CD8-positive, alpha-beta memory T cell (primary cell): ENCODE measurements at regions not wholly inside any gene's neighbourhood (a gene's known extent, or its start where the extent isn't known, plus 50 kb on each side); places are given as distances from the start of the nearest gene placed in this dataset.
A peak's percentile ranks its signal among the peaks of the same experiment; 100 is the strongest.

ENCODE experiments used
- CTCF ChIA-PET: fragments of 350-600 bp; sonication (Branson Sonifier 250); formaldehyde crosslinking; loops from one replicate; lab custom pipeline; 2021; ENCODE audit warnings: antibody characterized with exemption; lab: Charles Lee
- POLR2A ChIA-PET: fragments of 350-600 bp; sonication (Branson Sonifier 250); formaldehyde crosslinking; loops from one replicate; lab custom pipeline; 2021; ENCODE audit warnings: antibody characterized with exemption; lab: Charles Lee
- DNase-seq, 5 donors: peaks; one replicate each; pipeline versions ENCODE4 v3.0.0 to v3.0.0-alpha.2; 2020 to 2022; ENCODE audit warnings: mixed read lengths in 1 of 5
- H3K27ac ChIP-seq: one replicate; pipeline ENCODE4 v1.7.0; 2013; ENCODE audit warnings: low read depth, mild to moderate bottlenecking, low read length, moderate library complexity
- H3K27me3 ChIP-seq: 2 replicates; pipeline ENCODE4 v1.7.0; 2013; ENCODE audit warnings: low read length, mild to moderate bottlenecking; ENCODE audit not compliant: insufficient read depth, poor library complexity, severe bottlenecking
- H3K36me3 ChIP-seq: 2 replicates; pipeline ENCODE4 v1.7.0; 2013; ENCODE audit warnings: mild to moderate bottlenecking, low read length, moderate library complexity; ENCODE audit not compliant: insufficient read depth
- H3K4me1 ChIP-seq: 2 replicates; pipeline ENCODE4 v1.7.0; 2013; ENCODE audit warnings: mild to moderate bottlenecking, low read length, moderate library complexity; ENCODE audit not compliant: insufficient read depth
- H3K4me3 ChIP-seq: 2 replicates; pipeline ENCODE4 v1.7.0; 2013; ENCODE audit warnings: mild to moderate bottlenecking, low read length
- H3K9me3 ChIP-seq: 2 replicates; pipeline ENCODE4 v1.7.0; 2013; ENCODE audit warnings: mild to moderate bottlenecking, low read length
- H3K27ac Mint-ChIP-seq, 8 donors: one replicate each; pipeline ENCODE4 v1.8.0; 2020 to 2021; ENCODE audit warnings: mixed read lengths in 8 of 8, mild to moderate bottlenecking in 6 of 8, inconsistent platforms in 3 of 8, moderate library complexity in 3 of 8
- H3K27me3 Mint-ChIP-seq, 2 donors: one replicate each; pipeline ENCODE4 v1.8.0; 2020 to 2021; ENCODE audit warnings: mixed read lengths in 2 of 2, mild to moderate bottlenecking in 1 of 2, moderate library complexity in 1 of 2
- H3K36me3 Mint-ChIP-seq, 3 donors: one replicate each; pipeline ENCODE4 v1.8.0; 2020 to 2021; ENCODE audit warnings: mixed read lengths in 3 of 3, inconsistent platforms in 1 of 3, mild to moderate bottlenecking in 1 of 3
- H3K4me1 Mint-ChIP-seq, 3 donors: one replicate each; pipeline ENCODE4 v1.8.0; 2020 to 2021; ENCODE audit warnings: mixed read lengths in 3 of 3, inconsistent platforms in 1 of 3, mild to moderate bottlenecking in 1 of 3
- H3K4me3 Mint-ChIP-seq, 7 donors: one replicate each; pipeline ENCODE4 v1.8.0; 2020 to 2021; ENCODE audit warnings: mixed read lengths in 7 of 7, mild to moderate bottlenecking in 6 of 7, moderate library complexity in 4 of 7, inconsistent platforms in 2 of 7
- H3K9me3 Mint-ChIP-seq, 5 donors: one replicate each; pipeline ENCODE4 v1.8.0; 2020 to 2022; ENCODE audit warnings: mixed read lengths in 5 of 5, mild to moderate bottlenecking in 3 of 5, moderate library complexity in 2 of 5, inconsistent platforms in 1 of 5

- Mint-ChIP-seq H3K4me3 (no peak overlapping the region), H3K9me3 (no peaks in the 10 kb centered on the region), H3K36me3 (peaks cover 0 to 3% (median 0%) of the 10 kb centered on the region in 3 donors), H3K27ac (peak overlapping the region in 1 of 8 donors; percentile 73), H3K27me3 (peaks cover 16 to 19% of the 10 kb centered on the region in 2 donors), H3K4me1 (peaks cover 0 to 5% (median 0%) of the 10 kb centered on the region in 3 donors)
- H3K36me3 ChIP-seq: no peaks in the 10 kb centered on the region
- no peaks in the 10 kb centered on the region for H3K27me3 ChIP-seq
- no peak overlapping the region for H3K4me3 ChIP-seq
- H3K27ac ChIP-seq: no peak overlapping the region
- H3K4me1 ChIP-seq: no peaks in the 10 kb centered on the region
- no peak for DNase-seq
- ChIA-PET POLR2A (no interaction called here), CTCF (no interaction called here)
- H3K9me3 ChIP-seq: no peaks in the 10 kb centered on the region
Observed at GRCh38 chr7:3191548-3191947, 109.5 kb upstream of the SDK1 start.

- Mint-ChIP-seq H3K4me1 (peaks cover 0 to 5% (median 0%) of the 10 kb centered on the region in 3 donors), H3K36me3 (peaks cover 0 to 3% (median 0%) of the 10 kb centered on the region in 3 donors), H3K27ac (peak overlapping the region in 1 of 8 donors; percentile 44), H3K9me3 (no peaks in the 10 kb centered on the region), H3K27me3 (peaks cover 18% of the 10 kb centered on the region in 2 donors), H3K4me3 (no peak overlapping the region)
- ChIA-PET CTCF (no interaction called here), POLR2A (no interaction called here)
- H3K36me3 ChIP-seq: no peaks in the 10 kb centered on the region
- H3K4me3 ChIP-seq: no peak overlapping the region
- H3K4me1 ChIP-seq: no peaks in the 10 kb centered on the region
- no peak for DNase-seq
- no peak overlapping the region for H3K27ac ChIP-seq
- no peaks in the 10 kb centered on the region for H3K9me3 ChIP-seq
- H3K27me3 ChIP-seq: no peaks in the 10 kb centered on the region
Observed at GRCh38 chr7:3192669-3193068, 108.4 kb upstream of the SDK1 start.

DNA sequence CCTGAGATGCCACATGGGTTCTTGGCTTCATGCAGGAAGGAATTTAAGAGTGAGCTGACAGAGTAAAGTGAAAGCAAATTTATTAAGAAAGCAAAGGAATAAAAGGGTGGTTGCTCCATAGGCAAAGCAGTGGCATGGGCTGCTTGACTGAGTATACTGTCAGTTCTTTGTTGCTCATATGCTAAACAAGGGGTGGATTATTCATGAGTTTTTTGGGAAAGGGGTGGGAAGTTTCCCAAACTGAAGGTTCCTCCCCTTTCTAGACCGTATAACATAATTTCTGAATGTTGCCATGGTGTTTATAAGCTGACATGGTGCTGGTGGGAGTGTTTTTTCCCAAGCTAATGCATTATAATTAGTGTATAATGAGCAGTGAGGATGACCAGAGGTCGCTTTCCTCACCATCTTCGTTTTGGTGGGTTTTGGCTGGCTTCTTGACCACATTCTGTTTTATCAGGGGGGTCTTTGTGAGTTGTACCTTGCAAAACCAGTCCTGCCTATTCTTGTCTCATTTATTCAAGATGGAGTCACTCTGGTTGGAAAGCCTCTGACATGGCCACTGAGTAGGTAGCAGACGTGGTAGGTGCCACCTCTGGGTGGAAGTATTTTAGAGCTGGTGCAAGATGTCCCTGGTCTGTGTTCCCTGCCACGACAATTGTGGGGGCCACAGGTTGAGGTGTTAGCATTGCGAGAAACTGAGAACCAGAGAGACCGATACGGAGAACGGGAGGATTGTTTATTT, 107.5 kb upstream of the SDK1 start:
- no peak overlapping the region for H3K27ac ChIP-seq
- peaks cover 0 to 3% (median 0%) of the 10 kb centered on the region in 5 donors for H3K9me3 Mint-ChIP-seq
- no peaks in the 10 kb centered on the region for H3K36me3 ChIP-seq
- peaks cover 0 to 5% (median 0%) of the 10 kb centered on the region in 3 donors for H3K4me1 Mint-ChIP-seq
- H3K4me1 ChIP-seq: no peaks in the 10 kb centered on the region
- no peak overlapping the region for H3K4me3 Mint-ChIP-seq
- ChIA-PET CTCF (no interaction called here), POLR2A (no interaction called here)
- no peaks in the 10 kb centered on the region for H3K27me3 ChIP-seq
- no peak overlapping the region for H3K27ac Mint-ChIP-seq
- no peak for DNase-seq
- peaks cover 18 to 19% of the 10 kb centered on the region in 2 donors for H3K27me3 Mint-ChIP-seq
- no peak overlapping the region for H3K4me3 ChIP-seq
- no peaks in the 10 kb centered on the region for H3K9me3 ChIP-seq
- H3K36me3 Mint-ChIP-seq: peaks cover 0 to 3% (median 0%) of the 10 kb centered on the region in 3 donors

GRCh38 chr7:3194501-3195141, 106.4 kb upstream of the SDK1 start:
- H3K4me1 Mint-ChIP-seq: peaks cover 0 to 5% (median 0%) of the 10 kb centered on the region in 3 donors
- no peaks in the 10 kb centered on the region for H3K4me1 ChIP-seq
- no peaks in the 10 kb centered on the region for H3K27me3 ChIP-seq
- ChIA-PET CTCF (no interaction called here), POLR2A (no interaction called here)
- H3K36me3 ChIP-seq: no peaks in the 10 kb centered on the region
- H3K36me3 Mint-ChIP-seq: peaks cover 0 to 10% (median 0%) of the 10 kb centered on the region in 3 donors
- H3K27ac ChIP-seq: no peak overlapping the region
- DNase-seq: no peak
- H3K9me3 ChIP-seq: no peaks in the 10 kb centered on the region
- no peak overlapping the region for H3K4me3 Mint-ChIP-seq
- no peak overlapping the region for H3K4me3 ChIP-seq
- peak overlapping the region in 1 of 8 donors; percentile 30 for H3K27ac Mint-ChIP-seq
- H3K27me3 Mint-ChIP-seq: peaks cover 14 to 19% of the 10 kb centered on the region in 2 donors
- peaks cover 0 to 8% (median 3%) of the 10 kb centered on the region in 5 donors for H3K9me3 Mint-ChIP-seq

GRCh38 chr7:3195160-3195559, 105.9 kb upstream of the SDK1 start:
- no peaks in the 10 kb centered on the region for H3K36me3 ChIP-seq
- Mint-ChIP-seq H3K27me3 (peaks cover 14 to 19% of the 10 kb centered on the region in 2 donors), H3K4me1 (peaks cover 0 to 5% (median 0%) of the 10 kb centered on the region in 3 donors), H3K27ac (peak overlapping the region in 1 of 8 donors; percentile 22), H3K36me3 (peaks cover 0 to 14% (median 0%) of the 10 kb centered on the region in 3 donors), H3K4me3 (no peak overlapping the region), H3K9me3 (peaks cover 0 to 12% (median 5%) of the 10 kb centered on the region in 5 donors)
- no peaks in the 10 kb centered on the region for H3K27me3 ChIP-seq
- ChIA-PET POLR2A (no interaction called here), CTCF (no interaction called here)
- H3K9me3 ChIP-seq: no peaks in the 10 kb centered on the region
- H3K4me1 ChIP-seq: no peaks in the 10 kb centered on the region
- no peak for DNase-seq
- H3K27ac ChIP-seq: no peak overlapping the region
- H3K4me3 ChIP-seq: no peak overlapping the region

GRCh38 chr7:3196629-3197400, 104.2 kb upstream of the SDK1 start:
- H3K9me3 Mint-ChIP-seq: peaks cover 0 to 12% (median 5%) of the 10 kb centered on the region in 5 donors
- peaks cover 0 to 5% (median 0%) of the 10 kb centered on the region in 3 donors for H3K4me1 Mint-ChIP-seq
- POLR2A ChIA-PET: no interaction called here
- H3K9me3 ChIP-seq: no peaks in the 10 kb centered on the region
- no peak overlapping the region for H3K4me3 Mint-ChIP-seq
- H3K36me3 ChIP-seq: no peaks in the 10 kb centered on the region
- H3K27me3 ChIP-seq: no peaks in the 10 kb centered on the region
- H3K4me1 ChIP-seq: no peaks in the 10 kb centered on the region
- peaks cover 20 to 25% of the 10 kb centered on the region in 2 donors for H3K27me3 Mint-ChIP-seq
- H3K36me3 Mint-ChIP-seq: peaks cover 0 to 14% (median 0%) of the 10 kb centered on the region in 3 donors
- H3K27ac Mint-ChIP-seq: no peak overlapping the region
- no peak overlapping the region for H3K4me3 ChIP-seq
- no peak for DNase-seq
- H3K27ac ChIP-seq: no peak overlapping the region
- CTCF ChIA-PET: no interaction called here

- no peaks in the 10 kb centered on the region for H3K36me3 ChIP-seq
- DNase-seq: no peak
- Mint-ChIP-seq H3K36me3 (peaks cover 0 to 14% (median 0%) of the 10 kb centered on the region in 3 donors), H3K9me3 (peaks cover 0 to 12% (median 5%) of the 10 kb centered on the region in 5 donors), H3K4me1 (peaks cover 0 to 5% (median 0%) of the 10 kb centered on the region in 3 donors), H3K27me3 (peaks cover 19 to 30% of the 10 kb centered on the region in 2 donors), H3K27ac (no peak overlapping the region), H3K4me3 (no peak overlapping the region)
- ChIA-PET POLR2A (no interaction called here), CTCF (interaction anchor here (0.9 kb wide), 1 partner anchor 39 kb away, joined by 3 read pairs; no protein-coding TSS in a partner anchor)
- H3K27me3 ChIP-seq: no peaks in the 10 kb centered on the region
- no peaks in the 10 kb centered on the region for H3K9me3 ChIP-seq
- H3K4me3 ChIP-seq: no peak overlapping the region
- no peaks in the 10 kb centered on the region for H3K4me1 ChIP-seq
- H3K27ac ChIP-seq: no peak overlapping the region
Observed at GRCh38 chr7:3197567-3198213, 103.4 kb upstream of the SDK1 start.
